SHP77 treated with DMSO at 0.1 percent for 48 hours (cell line): ENCODE measurements at regions not wholly inside any gene's neighbourhood (a gene's known extent, or its start where the extent isn't known, plus 50 kb on each side); places are given as distances from the start of the nearest gene placed in this dataset.

ENCODE experiments used
- DNase-seq: peaks from one replicate; lab custom pipeline; 2025; lab: John Stamatoyannopoulos, UW

DNA sequence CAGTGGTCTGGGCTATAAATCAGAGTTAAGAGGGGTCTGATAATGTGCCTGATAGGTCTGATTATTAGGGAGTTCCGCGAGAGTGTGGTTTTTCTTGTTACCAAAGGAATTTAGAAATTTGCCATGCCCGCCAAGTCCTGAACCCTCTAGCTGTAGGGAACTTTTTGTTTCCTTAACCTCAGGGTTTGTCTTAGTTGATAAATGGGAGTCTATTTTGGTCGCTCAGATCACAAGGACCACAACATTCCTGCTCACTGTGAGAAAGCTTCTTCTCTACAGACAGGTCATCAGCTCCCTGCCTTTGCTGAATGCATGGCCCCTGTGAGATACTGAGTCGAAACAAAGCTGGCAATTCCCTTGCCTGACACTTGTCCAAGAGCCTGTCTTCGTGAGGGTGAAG lies 497.8 kb downstream of the HS3ST4 start:
- no peak for DNase-seq

- DNase-seq: no peak
Measured at GRCh38 chr16:26194526-26194925, 502.8 kb downstream of the HS3ST4 start.

GRCh38 chr16:26195225-26195624 lies 503.5 kb downstream of the HS3ST4 start:
- DNase-seq: no peak

- no peak for DNase-seq
Measured at GRCh38 chr16:26196310-26196709, 504.6 kb downstream of the HS3ST4 start.

GRCh38 chr16:26196802-26197201 lies 505.0 kb downstream of the HS3ST4 start:
- DNase-seq: no peak

DNA sequence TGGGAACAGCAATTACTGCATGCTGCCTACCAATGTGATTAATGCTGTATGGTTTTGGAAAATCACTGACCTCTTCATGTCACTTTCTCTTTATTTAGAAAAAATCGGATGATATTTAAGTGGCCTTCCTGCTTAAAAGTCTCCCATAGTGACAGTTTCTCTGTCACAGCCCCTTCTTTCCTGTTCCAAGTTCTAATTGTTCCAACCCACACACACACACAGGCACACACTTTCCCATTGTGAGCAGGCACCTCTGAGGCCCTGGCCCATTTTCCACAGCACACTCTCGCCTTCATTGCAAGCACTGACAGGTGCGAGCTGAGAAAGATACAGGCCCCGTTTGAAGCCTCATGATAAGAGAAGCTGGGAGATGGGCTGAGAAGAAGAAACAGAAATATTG lies 505.9 kb downstream of the HS3ST4 start:
- DNase-seq: no peak

- no peak for DNase-seq
Measured at GRCh38 chr16:26198221-26198620, 506.5 kb downstream of the HS3ST4 start.

DNA sequence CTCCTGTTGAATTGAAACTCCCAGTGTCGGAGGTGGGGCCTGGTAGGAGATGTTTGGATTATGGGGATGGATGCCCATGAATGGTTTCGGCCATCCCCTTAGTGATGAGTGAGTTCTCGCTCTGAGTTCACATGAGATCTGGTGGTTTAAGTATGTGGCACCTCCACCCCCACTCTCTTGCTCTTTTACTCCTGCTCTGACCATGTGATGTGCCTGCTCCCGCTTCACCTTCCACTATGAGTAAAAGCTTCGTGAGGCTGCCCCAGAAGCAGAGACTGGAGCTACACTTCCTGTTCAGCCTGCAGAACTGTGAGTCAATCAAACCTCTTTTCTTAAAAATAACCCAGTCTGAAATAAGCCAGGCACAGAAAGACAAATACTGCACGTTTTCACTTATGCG lies 512.4 kb downstream of the HS3ST4 start:
- DNase-seq: no peak

- no peak for DNase-seq
Measured at GRCh38 chr16:26211542-26211941, 519.8 kb downstream of the HS3ST4 start.

DNA sequence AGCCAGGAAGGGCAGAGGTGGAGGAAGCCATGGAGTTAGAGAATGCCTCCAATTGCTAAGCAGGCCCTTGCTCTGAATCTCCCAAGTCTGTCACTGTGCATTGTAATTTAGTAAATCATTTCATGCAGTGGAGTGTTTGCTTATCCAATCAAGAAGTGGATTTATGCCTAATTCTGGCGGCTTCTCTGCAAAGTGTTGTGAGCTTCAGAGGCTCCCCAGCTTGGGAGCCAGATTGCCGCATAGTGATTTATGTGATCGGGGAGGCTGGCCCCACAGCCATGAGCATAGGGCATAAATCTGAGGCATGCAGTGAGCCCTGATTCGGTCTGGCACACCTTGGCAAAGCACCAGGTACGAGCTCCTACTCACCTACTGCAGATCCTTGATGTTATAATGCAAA lies 520.8 kb downstream of the HS3ST4 start:
- DNase-seq: peak; percentile 62

DNA sequence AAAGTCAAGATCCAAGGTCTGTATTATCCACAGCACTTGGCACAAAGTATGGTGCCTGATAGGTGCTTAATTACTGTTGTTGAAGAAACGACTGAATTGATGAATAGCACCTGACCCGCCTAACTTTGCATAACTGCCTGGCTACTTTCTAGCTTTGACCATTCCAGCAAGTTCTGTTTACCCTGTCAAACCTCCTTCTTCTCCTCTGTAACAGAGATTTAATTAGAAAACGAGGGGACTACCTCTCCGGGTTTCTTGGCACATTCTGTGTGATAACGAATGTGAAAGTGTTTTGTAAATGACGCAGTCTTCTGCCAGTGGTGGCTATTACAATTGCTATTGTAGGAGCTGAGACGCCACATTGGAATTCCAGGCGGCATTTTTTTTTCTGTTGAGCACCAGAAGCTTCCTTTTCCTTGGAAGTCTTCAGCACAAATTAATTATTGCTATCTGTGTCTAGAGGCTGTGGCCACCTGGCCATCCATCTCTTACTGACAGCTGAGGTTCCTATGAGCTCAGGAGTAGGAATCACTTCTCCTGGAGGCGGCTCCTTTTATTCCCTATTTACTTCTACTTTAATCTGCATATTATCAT lies 522.9 kb downstream of the HS3ST4 start:
- DNase-seq: no peak

DNA sequence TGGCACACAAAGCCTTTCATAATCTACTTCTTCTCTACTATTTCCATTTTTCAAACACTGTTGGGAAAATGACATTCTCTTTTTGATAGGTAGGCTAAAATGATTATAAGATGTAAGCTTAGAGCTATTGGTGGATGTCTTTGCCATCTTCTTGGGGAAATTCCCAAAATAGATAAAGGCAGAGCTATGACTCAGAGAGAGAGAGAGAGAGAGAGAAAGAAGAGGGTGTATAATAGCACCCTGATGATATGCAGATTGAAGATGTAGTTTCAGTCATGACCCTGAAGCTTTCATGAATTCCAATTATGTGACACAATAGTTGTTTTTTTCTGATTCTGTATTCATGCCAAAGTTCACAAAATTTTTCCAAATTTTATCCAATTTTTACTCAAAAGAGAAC lies 529.1 kb downstream of the HS3ST4 start:
- no peak for DNase-seq

GRCh38 chr16:26231647-26232046 lies 539.9 kb downstream of the HS3ST4 start:
- no peak for DNase-seq

DNA sequence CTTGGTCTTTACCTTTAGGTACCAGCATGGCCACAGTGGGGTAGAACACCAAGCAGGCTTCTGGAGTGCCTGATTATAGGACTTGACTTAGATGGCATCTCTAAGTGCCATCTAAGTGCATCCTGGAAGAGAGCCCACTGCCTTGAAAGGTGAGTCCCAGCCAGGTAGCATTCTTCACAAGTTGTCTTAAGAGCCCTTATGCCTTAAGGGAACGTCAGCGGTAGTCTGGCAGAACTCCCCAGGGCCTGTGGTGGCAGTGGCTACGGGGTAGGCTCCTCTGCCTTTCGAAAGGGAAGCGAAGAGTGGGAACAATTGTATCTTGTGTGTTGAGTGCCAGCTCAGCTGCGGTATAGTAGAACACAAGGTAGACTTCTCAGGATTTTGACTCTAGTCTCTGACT lies 549.0 kb downstream of the HS3ST4 start:
- DNase-seq: no peak

GRCh38 chr16:26247063-26247462 lies 555.3 kb downstream of the HS3ST4 start:
- no peak for DNase-seq

DNA sequence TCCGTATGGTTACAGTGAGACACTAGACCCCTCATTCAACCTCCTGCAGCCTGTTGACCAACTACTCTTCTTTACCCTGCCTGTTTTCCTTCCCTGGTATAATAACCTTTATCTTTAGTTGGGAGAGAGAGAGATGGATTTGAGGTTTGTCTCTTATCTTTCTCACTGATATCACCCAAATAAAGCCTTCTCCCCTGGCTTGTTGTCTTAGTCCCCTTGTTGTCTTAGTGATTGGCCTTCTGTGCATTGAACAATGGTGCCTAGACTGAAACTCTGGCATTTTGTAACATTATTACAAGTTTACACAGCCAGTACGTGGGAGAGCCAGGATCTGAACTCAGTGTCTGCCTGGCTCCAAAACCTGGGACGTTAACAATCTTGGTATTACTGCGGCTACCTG lies 560.8 kb downstream of the HS3ST4 start:
- no peak for DNase-seq

DNA sequence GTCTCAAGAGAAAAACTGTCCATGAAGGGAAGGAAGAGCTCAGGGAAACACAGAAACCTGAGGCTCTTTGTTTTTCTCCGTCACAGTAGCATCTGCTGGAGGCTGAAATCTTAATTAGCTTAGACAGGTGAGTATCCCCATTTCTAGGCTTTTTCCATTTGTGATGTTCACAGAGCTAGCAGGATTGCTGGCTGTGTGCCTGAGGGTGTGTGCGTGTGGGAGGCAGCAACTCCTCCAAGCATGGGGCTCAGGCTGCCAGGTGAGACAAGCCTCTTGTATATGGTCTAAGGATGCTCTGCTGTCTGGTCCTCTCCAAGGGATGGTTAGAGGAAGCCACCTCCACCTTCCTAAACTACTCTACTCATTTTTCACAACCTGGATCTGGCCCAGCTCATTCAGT lies 569.9 kb downstream of the HS3ST4 start:
- DNase-seq: no peak

- no peak for DNase-seq
Measured at GRCh38 chr16:26263406-26263805, 571.6 kb downstream of the HS3ST4 start.

- no peak for DNase-seq
Measured at GRCh38 chr16:26267641-26268040, 575.9 kb downstream of the HS3ST4 start.

- DNase-seq: no peak
Measured at GRCh38 chr16:26269673-26270072, 577.9 kb downstream of the HS3ST4 start.

- DNase-seq: no peak
Measured at GRCh38 chr16:26273607-26274006, 581.8 kb downstream of the HS3ST4 start.

DNA sequence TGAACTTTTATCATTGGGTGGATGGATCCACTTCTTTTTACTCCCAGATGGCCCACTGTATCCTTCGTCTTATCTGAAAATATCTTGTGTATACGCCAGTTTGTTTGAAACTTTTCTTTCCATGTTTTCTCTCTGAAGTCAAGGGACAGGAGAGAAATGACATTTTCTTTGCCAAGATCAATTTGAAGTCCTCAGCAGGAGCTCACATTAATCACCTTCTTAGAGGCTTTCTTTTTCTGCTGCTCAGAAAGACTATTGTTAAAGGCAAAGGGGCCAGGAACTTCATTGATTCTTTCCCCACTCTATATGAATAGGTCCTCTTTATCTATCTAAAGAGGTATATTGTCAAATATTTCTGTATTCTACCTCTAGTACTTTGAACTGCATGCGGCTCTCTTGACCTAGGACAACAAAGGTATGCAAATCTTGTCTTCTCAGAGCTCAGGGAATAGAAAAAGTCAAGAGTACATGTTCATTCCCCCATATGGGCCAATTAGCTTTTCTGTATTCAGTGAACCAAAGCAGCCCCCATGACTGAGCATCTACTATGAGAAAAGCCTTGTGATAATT lies 583.3 kb downstream of the HS3ST4 start:
- DNase-seq: no peak

DNA sequence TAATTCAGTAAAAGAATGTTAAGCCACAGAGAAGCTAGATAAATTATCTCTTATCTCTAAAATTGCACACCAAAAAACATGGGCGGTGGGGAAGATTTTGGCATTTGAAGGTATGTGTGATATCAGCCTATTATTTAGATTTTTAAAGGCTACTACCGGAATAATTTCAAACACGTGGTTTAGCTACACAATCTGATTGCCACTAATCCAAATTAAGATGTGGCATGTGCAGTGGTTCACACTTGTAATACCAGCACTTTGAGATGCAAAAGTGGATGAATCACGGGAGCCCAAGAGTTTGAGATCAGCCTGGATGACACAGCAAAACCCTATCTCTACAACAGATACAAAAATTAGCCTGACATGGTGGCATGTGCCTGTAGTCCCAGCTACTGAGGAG lies 584.5 kb downstream of the HS3ST4 start:
- no peak for DNase-seq

- no peak for DNase-seq
Measured at GRCh38 chr16:26281381-26282110, 589.8 kb downstream of the HS3ST4 start.
